HG03045 (cell line): ENCODE measurements at regions not wholly inside any gene's neighbourhood (a gene's known extent, or its start where the extent isn't known, plus 50 kb on each side); places are given as distances from the start of the nearest gene placed in this dataset.

Experiments
- ATAC-seq: cut with Tn5 transposase; IDR thresholded peaks from one replicate; pipeline ENCODE4 v1.9.1; 2021; ENCODE audit warnings: mild to moderate bottlenecking, moderate library complexity; ENCODE audit not compliant: unreplicated experiment

DNA sequence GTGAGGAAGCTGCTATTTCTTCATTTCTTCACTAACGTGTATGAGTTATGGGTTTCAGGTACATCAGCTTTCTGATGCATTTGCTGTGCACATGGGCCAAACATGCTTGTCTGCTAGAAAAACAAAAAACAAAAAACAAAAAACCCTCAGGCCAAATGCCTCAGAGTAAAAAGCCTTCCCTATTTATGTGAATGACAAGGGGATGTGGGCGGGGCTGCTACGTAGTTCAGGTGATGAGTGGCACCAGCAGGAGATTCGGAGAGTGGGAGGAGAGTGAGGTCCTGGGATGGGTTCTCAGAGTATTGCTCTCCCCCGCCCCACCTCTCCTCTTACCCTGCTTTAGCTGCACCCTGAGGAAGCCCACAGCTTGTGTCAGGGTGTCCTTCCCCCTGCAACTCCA is 596.8 kb upstream of the JAG1 start:
- no peak for ATAC-seq

DNA sequence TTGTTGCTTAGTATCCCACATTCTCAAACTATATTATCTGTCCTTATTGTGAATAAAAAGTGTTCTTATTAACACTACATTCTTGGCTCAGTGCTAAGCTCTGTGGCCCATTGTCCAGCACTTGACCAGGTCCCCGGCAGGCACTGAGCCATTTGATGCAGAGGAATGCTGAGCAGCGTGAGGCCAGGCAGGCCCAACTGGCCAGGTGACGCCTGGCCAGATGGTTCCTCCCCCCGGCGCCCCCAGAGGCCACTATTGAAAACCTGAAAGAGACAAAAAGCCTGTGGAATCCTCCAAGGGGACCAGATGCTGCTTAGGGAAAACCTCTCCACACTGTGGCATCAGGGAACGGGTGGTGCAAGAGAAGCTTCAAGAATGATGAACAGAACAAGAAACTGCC is 597.5 kb upstream of the JAG1 start:
- ATAC-seq = no peak

DNA sequence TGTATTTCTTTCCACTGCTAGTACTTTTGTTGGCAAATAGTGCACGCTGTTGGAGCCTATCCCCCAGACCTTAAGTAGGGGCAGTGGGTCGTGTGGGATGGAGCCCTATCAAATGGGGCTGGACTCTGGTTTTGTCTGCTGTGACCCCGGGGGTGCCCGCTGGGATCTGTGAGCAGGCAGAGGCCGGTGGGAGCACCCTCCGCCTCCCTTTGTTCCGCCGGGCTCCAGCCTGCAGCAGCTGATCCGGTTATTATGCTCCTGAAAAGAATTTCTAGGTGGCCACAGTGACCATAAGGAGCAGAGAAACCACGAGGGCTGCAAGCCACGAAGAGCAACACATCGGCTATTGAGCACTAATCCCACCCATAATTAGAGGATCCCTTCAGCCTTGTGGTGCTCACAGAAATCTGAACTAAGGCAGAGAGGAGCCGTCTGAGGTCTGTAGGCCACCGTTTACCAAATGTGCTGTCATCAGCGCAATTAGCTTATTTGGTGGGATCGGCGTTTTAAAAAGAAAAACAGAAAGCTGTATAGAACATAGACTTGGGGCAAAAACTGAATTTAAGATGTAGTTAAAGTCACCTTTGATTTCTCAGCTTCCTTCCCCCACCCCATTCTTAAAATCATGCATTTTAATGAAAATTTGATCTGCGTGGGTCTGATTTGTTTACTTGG is 598.3 kb upstream of the JAG1 start:
- ATAC-seq = no peak

DNA sequence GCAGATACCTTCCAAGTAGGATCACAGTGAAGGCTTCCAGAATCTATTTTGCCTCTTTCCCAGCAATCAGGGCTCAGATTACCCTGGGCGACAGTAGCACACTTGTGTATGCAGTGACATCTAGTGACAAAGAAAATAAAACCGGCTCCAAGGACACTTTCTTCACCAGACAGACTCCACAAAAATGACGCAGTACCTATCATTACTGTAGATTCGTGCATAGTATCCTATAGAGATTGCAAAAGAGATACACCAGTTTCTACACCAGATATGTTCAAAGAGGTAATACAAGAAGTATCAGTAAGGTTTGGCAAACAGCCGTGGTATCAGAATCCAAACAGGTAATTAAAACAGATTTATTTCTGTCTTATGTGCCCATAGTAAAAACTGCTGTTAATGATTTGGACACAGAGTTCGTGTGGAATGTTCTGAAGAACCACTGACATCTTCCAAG is 600.4 kb upstream of the JAG1 start:
- ATAC-seq = no peak

DNA sequence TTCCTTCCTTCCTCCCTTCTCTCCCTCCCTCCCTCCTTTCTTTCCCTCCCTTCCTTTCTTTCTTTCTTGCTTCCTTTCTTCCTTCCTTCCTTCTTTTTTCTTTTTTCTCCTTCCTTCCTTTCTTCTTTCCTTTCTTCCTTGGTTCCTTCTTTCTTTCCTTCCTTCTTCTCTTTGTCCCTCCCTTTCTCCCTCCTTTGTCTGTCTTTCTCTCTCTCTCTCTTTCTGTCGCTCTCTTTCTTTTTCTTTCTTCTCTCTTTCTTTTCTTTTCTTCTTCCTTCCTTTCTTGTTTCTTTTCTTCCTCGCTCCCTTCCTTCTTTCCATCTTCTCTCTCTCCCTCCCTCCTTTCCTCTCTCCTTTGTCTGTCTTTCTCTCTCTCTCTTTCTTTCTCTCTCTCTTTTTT is 601.9 kb upstream of the JAG1 start:
- no peak for ATAC-seq

DNA sequence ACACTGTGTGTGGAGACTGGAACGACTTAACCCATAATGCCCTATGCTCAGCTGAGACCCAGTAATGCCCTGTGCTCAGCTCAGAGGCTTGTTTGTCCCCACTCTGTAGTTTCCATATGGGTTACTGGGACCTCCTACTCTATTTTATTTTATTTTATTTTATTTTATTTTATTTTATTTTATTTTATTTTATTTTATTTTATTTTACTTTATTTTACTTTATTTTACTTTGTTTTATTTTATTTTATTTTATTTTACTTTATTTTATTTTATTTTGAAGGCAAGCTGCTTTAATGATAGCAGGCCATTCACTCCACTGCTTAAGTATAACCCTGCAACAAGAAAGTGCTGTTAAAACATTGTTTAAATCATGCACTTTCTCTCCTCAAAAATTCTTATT is 603.4 kb upstream of the JAG1 start:
- no peak for ATAC-seq

DNA sequence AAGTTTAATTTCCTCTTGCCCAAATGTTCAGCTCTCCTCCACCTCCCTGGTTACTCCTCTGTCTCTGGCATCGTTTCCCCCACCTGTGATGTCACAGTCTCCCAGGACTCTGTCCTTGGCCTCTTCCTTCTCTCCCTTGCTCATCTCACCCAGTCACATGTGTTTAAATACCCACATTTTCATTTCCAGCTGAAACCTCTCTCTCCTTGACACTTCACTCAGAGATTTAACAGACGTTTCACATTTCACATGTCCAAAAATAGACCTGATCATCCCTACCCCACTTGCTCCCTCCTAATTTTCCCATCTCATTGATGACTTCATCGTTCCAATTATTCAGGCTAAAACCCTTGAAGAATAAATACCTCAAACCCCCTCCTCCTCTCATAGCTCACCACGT is 604.1 kb upstream of the JAG1 start:
- ATAC-seq = no peak

DNA sequence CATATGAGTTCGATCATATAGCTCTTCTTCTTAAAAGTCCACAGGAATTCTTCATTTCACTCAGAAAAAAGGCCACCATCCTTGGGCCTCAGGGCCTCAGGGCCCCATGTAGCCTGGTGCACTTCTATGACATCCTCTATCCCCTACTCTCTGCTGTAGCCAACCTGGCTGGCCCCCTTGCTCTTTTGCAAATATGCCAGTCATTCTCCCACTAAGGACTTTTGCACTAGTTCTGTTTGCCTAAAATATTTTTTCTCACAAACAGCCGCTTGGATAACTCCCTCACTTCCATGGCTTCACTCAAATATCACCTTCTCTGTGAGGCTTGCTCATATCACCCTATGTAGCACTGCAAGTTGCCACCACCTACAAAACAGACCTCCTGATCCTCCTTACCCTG is 604.7 kb upstream of the JAG1 start:
- ATAC-seq = no peak

DNA sequence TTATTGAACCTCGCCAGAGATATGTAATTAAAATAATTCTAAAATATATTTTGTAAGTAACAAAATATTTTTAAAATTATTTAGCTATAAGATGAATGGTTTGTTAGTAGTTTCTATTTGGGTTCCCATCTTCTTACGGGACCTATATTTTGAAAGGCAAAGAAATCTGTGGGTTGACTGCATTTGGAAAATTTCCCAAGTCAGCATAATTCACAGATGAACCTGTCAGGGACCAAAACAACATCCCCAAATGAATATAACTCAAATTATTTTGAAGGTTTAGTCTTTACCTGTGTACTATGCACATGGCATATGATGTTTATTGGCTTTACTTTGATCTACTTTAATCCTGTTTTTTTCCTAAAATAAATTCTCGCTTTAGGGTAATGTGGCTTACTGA is 607.4 kb upstream of the JAG1 start:
- no peak for ATAC-seq

DNA sequence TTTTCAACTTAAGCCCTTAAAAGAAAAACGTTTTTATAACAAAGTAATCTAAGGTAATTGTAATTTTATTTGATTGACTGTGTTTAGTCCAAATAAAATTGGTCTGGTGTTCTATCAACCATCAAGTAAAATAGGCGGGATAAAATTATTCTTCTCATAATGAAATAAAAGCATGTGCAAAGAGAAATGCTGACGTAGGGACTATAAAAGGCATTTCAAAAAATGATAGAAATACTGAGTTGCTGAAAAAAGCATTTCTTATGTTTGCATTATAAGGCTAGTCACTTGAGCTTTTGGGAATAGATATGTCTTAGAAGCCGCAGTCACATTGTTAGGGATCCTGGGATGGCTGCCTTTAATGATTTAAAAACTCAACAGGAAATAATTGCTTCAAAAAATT is 608.0 kb upstream of the JAG1 start:
- no peak for ATAC-seq

DNA sequence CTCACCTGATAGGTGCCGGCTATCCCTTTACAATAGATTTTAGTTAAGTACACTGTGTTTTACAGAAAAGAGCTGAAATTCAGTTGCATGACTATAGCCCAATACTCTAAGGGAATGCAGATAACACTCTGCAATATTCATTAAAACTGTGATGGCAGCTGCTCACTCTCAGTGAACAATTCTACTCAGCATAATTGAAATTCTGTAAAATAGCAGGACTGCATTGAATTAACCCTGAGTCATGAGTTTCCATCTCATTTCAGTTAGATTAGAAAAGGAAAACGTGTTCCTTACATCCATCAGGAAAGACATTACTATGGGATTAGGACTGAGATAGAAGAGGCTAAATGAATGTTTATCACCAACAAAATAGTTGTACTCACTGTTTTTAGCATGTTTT is 613.3 kb upstream of the JAG1 start:
- no peak for ATAC-seq

DNA sequence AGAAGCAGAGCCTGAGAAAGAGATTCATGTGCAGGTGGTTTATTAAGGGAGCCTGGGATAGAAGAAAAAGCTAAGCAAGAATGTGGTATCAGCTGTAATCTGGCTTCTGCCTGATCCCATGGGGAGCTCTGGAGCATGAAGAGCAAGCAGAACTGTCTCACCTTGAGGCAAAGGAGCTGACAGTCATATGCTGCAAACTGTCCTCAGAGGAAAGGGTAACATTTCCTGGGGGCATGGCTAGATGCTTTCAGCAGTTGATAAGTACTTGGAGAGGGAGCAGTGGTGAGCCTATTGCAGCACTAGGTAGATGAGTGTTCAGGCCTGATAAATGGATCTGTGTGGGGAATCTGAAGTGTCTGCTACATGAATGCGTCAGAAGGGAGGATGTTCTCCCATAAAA is 621.5 kb upstream of the BTBD3 start:
- no peak for ATAC-seq

DNA sequence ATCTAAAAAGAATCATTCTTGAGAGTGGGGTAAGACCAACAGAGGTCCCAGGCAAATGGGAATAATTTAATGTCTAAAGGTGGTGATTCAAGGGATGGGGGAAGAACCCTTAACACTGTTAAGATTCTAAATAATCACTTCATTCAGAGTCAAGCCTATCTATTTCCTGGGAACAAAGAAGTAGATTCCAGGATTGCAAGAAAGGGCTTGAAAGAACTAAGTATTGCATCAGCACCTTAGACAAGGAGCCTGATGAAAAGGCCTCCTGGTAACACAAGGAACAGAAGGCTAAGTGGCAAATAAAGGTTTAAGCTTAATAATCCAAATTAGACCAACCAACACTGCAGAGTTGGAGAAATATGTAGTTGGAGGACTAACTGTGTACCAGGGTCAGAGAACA is 620.7 kb upstream of the BTBD3 start:
- ATAC-seq = no peak

DNA sequence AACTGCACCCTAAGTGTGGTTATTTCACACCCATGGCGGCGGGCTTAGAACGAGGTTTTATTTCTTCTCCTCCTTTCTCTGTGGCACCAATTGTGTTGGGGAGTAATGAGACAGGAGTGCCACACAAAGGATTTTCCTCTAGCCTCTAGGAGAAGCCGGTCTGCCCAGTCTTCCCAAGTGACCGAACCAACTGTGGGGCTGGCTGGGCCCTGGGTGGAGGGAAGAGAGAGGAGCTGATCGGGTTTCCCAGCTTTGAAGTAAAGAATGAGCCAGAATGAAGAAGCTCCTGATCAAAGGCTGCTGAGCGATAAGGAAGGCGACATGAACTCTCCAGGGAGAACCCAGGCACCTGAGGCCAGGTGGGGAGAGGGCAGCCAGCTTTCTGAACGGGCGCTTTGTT is 616.0 kb upstream of the BTBD3 start:
- ATAC-seq = no peak

DNA sequence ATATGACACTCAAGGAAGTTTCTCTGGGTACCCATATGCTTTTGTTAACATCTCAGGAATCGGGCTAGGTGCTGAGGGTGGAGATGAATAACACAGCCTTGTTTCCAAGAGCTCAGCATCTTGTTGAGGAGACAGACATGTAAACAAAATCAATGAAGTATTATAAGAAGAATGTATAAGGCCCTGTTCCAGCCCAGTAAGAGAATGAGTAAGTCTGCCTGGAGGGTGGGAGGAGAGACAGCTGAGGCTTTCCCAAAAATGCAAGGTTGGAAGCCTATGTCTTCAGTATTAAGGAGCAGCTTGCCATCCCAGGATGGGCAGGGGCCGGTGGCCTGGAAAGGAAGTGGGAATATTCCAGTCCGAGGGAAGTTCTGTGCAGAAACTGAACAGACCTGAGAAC is 615.3 kb upstream of the BTBD3 start:
- no peak for ATAC-seq

DNA sequence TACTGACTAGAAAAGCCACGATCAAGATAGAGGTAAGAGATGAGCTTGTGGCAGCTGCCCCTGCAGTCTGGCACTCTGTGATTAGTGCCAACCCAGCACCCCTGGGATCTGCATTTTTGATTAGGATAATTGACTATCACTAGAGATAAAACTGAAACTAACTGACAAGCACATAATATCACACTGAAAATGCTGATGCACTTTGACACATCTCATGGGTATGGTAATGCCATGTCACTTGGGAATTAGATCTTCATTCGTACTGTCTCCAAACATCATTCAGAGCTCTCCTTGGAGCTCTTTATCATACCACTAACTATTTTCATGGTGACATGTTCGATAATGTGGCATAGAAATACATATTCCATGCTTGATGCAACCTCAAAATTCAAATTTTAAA is 612.9 kb upstream of the BTBD3 start:
- no peak for ATAC-seq

DNA sequence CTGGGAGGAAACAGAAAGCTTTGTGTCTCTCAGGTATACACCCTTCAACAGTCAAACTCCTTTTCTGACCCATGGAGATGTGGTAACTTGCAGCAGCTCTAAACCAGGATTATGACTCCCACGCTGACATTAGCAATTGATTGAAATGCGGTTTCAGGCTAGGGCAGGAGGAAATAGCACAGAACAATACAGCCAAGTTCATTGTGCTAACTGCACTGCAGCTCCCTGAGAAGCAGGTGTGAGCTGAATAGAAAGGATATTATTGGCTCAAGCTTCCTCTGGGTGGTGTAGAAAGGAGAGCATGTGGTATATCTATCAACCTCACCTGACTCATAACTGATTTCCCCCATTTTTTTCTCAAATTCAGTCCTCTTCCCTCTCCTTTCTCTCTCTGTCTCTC is 612.3 kb upstream of the BTBD3 start:
- no peak for ATAC-seq

DNA sequence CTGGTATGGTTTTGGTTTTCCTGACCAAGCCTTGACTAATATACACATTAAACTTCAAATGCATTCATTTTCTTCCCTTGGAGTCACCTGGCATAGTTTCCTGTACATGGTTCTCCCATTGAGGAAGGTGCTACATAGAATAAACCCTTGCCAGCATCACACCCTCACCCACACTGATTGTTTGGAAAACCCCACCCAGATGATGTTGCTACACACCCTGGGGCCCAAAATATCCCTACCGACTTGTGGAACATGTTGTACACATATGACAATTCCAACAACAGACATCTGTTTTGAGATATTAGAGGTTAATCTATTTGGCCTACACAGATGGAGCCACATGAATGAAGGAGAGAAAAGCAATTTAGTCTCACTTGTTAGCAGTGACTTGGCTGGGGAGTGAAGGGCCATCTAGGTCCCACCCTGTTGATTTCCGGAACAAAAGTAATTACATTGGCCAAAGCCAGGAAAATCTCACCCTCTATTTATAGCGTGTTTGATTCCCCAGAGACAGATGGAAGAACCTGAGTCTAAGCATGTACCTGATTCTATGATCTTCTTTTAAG is 606.0 kb upstream of the BTBD3 start:
- ATAC-seq = no peak

DNA sequence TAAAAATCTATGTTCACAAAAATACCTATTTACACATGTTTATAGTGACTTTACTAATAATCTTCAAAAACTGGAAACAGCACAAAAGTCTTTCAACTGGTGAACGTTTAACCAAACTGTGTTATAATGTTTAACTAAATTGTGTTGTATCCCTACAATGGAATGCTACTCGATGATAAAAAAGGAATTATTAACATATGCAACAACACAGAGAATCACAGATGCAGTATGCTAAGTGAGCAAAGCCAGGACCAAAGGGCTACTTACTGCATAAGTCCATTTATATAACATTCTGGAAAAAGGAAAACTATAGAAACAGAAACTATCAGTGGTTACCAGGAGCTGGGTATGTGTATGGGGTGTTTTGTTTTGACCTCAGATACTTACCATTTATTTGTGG is 602.2 kb upstream of the BTBD3 start:
- ATAC-seq = no peak

DNA sequence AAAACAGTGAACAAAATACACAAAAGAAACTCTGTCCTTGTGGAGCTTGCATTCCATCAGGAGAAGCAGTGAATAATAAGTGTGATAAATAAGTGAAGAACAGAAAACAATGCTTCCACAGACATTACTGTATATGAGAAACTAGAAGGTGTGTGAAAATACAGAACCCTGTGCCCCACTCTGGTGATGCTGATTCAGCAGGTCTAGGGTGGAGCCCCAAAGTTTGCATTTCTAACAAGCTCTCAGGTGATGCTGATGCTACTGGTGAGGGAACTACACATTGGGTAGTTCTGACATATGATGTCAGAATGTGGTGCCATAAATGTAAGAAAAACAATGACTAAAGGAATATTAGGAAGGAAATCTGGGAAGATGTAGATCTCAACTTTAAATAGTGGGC is 601.4 kb upstream of the BTBD3 start:
- no peak for ATAC-seq

DNA sequence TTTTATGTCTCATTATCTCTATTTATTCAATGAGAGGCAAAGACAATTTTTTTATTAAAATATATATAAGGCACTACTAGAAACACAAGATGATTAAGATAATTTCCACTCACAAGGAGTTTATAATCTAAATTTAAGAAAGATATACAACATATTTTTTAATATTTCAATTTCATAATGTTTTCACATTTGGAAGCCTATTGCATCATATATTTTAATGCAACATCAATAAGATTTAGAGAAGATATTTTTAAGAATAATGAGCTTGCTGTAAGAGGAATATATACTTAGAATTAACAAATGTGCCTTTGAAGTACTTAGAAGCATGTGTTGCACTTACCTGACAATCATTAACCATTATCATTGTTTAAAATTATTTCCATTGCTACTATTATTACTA is 597.7 kb upstream of the BTBD3 start:
- no peak for ATAC-seq

DNA sequence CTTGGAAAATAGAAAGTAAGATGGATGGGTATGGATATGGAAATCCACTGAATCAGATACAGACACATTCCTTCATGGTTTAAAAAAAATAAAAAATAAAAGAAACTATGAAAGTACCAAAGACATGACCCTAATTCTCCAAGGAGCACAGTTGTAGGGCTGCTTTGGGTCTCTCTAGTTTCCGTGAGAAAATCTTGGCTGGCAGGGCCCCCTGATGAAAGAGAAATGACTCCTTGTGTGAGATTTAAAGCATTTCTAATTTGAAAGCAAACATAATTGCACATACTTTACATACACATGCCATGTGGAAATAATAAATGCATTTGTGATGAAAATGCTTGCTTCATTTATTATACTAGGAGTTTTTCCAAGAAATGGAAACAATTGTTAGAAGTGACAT is 593.9 kb upstream of the BTBD3 start:
- ATAC-seq = no peak

DNA sequence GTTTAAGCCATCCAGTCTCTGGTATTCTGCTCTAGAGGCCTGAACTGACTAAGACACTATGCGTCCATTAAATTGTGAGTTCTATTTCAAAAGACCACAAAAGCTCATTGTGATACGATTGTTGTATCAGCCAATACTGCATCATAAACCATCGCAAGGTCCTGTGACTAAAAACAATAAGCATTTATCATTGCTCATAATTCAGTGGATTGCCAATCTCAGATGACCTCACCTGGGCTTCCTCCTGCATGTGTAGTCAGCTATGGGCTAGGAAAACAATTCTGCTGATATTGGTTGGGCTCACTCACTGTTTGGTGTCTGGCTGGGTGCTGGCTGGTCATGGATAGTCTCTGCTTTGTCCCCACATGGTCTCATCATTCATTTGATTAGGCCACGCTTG is 592.7 kb upstream of the BTBD3 start:
- ATAC-seq = no peak
